ENCODE measurements at regions not wholly inside any gene's neighbourhood (a gene's known extent, or its start where the extent isn't known, plus 50 kb on each side); places are given as distances from the start of the nearest gene placed in this dataset.

GRCh38 chr11:95606824-95607223 lies 182.8 kb downstream of the FAM76B start:
- no peaks in the 10 kb centered on the region for H3F3A ChIP-seq (ENCODE audit: low read length, unreplicated experiment)
- H3K36me3 ChIP-seq (ENCODE audit: low read depth, low read length), result no peaks in the 10 kb centered on the region
- CTCF ChIA-PET, result no interaction called here
- H3K9me3 ChIP-seq (ENCODE audit: low read length), result no peaks in the 10 kb centered on the region
- DNase-seq (no peak), ATAC-seq (no peak)
- H3K27me3 ChIP-seq (ENCODE audit: low read length), result 0 out of 2 replicates have a peak, but pooled peaks cover 7% of the 10 kb centered on the region
- no peak overlapping the region for H3K9ac ChIP-seq (ENCODE audit: low read length)
- intact Hi-C loops (cut with micrococcal nuclease), result no loop called here
- no TSS peak for BruUV-seq (replicated peaks)
- H3K9me2 ChIP-seq (replicated peaks; ENCODE audit: low read length), result no peaks in the 10 kb centered on the region
- H2AFZ ChIP-seq (ENCODE audit: low read length), result no peak overlapping the region
- no peaks in the 10 kb centered on the region for H4K20me1 ChIP-seq (ENCODE audit: low read length)
- H3K4me1 ChIP-seq (ENCODE audit: insufficient read depth, low read length), result no peaks in the 10 kb centered on the region
- no peak overlapping the region for H3K4me3 ChIP-seq (ENCODE audit: low read length)
- no peaks in the 10 kb centered on the region for H3K79me2 ChIP-seq (ENCODE audit: low read length)
- TF ChIP-seq EZH2 (IDR thresholded peaks at IDR 0.05; ENCODE audit: low read length, unreplicated experiment) (no peak), EZH2phosphoT487 (IDR thresholded peaks at IDR 0.05; ENCODE audit: borderline replicate concordance, low read length) (no peak), CTCF (conservative IDR thresholded peaks at IDR 0.05; ENCODE audit: low read depth, low read length) (no peak)
- no peak overlapping the region for H3K27ac ChIP-seq (ENCODE audit: low read length)
- POLR2A ChIA-PET (ENCODE audit: unreplicated experiment), result no interaction called here
- H3K4me2 ChIP-seq (ENCODE audit: low read length), result no peak overlapping the region

- CTCF ChIA-PET, result no interaction called here
Observed at GRCh38 chr11:95605271-95605940, 184.2 kb downstream of the FAM76B start.

More at GRCh38 chr11:95605271-95605940, 184.2 kb downstream of the FAM76B start:
- no peaks in the 10 kb centered on the region for H3K79me2 ChIP-seq (ENCODE audit: low read length)
- H3K9me2 ChIP-seq (replicated peaks; ENCODE audit: low read length), result no peaks in the 10 kb centered on the region
- no peak overlapping the region for H3K4me3 ChIP-seq (ENCODE audit: low read length)
- H3K9ac ChIP-seq (ENCODE audit: low read length), result no peak overlapping the region
- ATAC-seq (peak; percentile 27; the same call in 1 of the 2 replicates), DNase-seq (peak; percentile 12)
- H2AFZ ChIP-seq (ENCODE audit: low read length), result no peak overlapping the region
- BruUV-seq (replicated peaks), result no TSS peak
- H4K20me1 ChIP-seq (ENCODE audit: low read length), result no peaks in the 10 kb centered on the region
- no peaks in the 10 kb centered on the region for H3F3A ChIP-seq (ENCODE audit: low read length, unreplicated experiment)
- intact Hi-C loops (cut with micrococcal nuclease), result no loop called here
- H3K36me3 ChIP-seq (ENCODE audit: low read depth, low read length), result no peaks in the 10 kb centered on the region
- H3K27ac ChIP-seq (ENCODE audit: low read length), result no peak overlapping the region
- POLR2A ChIA-PET (ENCODE audit: unreplicated experiment), result no interaction called here
- H3K4me2 ChIP-seq (ENCODE audit: low read length), result no peak overlapping the region
- H3K4me1 ChIP-seq (ENCODE audit: insufficient read depth, low read length), result no peaks in the 10 kb centered on the region
- H3K27me3 ChIP-seq (ENCODE audit: low read length), result 0 out of 2 replicates have a peak, but pooled peaks cover 7% of the 10 kb centered on the region
- TF ChIP-seq CTCF (conservative IDR thresholded peaks at IDR 0.05; ENCODE audit: low read depth, low read length) (no peak), EZH2phosphoT487 (IDR thresholded peaks at IDR 0.05; ENCODE audit: borderline replicate concordance, low read length) (no peak), EZH2 (IDR thresholded peaks at IDR 0.05; ENCODE audit: low read length, unreplicated experiment) (no peak)
- no peaks in the 10 kb centered on the region for H3K9me3 ChIP-seq (ENCODE audit: low read length)
